ENCODE measurements at regions not wholly inside any gene's neighbourhood (a gene's known extent, or its start where the extent isn't known, plus 50 kb on each side); places are given as distances from the start of the nearest gene placed in this dataset.
"Not testable (repeated sequence)": the region's sequence is repeated elsewhere in the genome, so short reads cannot be mapped to it uniquely, and the experiment has no call there.

DNA sequence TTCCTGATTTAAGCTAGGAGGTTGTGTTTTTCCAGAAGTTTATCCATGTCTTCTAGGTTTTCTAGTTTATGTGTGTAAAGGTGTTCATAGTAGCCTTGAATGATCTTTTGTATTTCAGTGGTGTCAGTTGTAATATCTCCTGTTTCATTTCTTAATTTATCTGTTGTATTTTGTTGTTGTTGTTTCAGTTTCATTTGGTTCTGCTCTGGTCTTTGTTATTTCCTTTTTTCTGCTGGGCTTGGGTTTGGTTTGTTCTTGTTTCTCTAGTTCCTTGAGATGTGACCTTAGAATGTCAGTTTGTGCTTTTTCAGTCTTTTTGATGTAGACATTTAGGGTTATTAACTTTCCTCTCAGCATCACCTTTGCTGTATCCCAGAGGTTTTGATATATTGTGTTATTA is 62.8 kb downstream of the SCP2D1 start:
- H3K4me1 Mint-ChIP-seq (ENCODE audit: low read depth); H3K36me3 Mint-ChIP-seq (ENCODE audit: low read depth); H3K27ac Mint-ChIP-seq; H3K4me3 Mint-ChIP-seq: not testable (repeated sequence)
- Mint-ChIP-seq H3K9me3 (peaks cover 11% of the 10 kb centered on the region), H3K27me3 (peaks cover 18% of the 10 kb centered on the region)

DNA sequence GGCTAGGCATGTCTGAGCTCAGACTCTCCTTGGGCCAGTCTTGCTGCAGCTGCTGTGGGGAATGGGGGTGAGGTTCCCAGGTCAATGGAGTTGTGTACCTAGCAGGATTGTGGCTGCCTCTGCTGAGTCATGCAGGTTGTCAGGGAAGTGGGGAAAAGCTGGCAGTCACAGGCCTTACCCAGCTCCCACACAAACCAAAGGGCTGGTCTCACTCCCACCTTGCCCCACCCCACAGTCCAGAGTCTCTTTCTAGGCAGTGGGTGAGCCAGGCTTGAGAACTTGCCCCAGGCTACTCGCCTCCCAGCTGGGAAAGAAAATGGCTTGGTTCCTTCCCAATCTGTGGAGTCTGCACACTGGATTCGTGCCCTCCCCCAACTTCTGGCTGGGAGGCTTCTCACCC is 65.7 kb downstream of the SCP2D1 start:
- peaks cover 8% of the 10 kb centered on the region for H3K27me3 Mint-ChIP-seq

DNA sequence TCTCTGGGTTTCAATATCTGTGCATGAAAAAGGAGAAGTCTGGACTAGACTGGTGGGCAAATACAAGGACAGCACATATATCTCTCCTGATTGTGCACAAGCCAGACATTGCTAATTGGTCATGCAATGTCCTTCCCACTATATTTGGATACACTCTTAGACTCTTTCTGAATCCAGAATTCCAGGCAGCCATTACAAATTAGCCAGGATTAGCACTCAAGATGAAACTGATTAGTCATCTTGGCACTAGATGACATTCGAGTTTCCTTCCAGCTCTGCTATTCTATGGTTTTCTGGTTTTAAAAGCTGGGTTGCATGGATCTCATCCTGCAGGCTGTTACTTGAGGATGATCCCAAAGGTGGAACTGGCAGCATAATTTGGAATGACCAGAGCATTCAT is 73.2 kb downstream of the SCP2D1 start:
- no peaks in the 10 kb centered on the region for H3K36me3 Mint-ChIP-seq (ENCODE audit: low read depth)
- peaks cover 19% of the 10 kb centered on the region for H3K27me3 Mint-ChIP-seq
- no peaks in the 10 kb centered on the region for H3K9me3 Mint-ChIP-seq
- H3K4me1 Mint-ChIP-seq (ENCODE audit: low read depth) = no peaks in the 10 kb centered on the region
- no peak overlapping the region for H3K27ac Mint-ChIP-seq
- H3K4me3 Mint-ChIP-seq = no peak overlapping the region

More for the DNA sequence above, 65.7 kb downstream of the SCP2D1 start:
- Mint-ChIP-seq H3K9me3 (no peaks in the 10 kb centered on the region), H3K4me1 (ENCODE audit: low read depth) (no peaks in the 10 kb centered on the region), H3K36me3 (ENCODE audit: low read depth) (no peaks in the 10 kb centered on the region), H3K27ac (no peak overlapping the region), H3K4me3 (no peak overlapping the region)

DNA sequence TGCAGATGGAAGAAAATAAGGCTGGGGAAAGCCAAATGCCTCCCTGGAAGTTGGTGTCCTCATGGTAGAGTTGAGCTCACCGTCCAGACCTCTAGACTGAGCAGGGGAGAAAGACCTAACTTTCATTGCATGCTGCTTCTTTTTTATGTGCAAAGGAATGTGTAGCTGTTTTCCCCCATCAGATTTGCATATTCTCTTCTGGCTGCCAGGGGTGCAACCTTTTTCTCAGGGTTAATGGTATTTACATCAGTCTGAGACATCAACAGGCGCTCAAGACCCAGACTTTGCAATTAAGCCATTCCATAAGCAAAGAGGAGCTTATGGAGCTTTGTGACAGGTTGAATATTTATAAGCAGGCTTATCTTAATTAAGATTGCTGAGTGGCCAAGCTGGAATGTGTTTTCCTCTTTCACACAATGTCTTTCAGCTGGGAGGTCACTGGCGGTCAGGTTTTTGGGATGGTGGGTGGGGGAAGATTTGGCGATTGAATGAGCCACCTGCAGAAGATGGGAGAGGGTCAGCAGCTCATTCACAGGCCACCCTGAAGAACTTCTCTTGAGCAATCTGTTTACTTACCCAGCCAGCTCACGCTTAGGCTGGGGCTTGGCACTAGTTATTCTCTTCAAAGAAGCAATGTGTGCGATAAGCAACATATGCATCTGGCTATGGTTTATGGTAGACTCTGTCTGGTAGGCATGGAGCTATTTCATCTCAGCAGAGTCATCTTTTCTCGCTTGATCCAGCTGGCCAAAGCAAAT is 88.6 kb downstream of the SCP2D1 start:
- no peaks in the 10 kb centered on the region for H3K27me3 Mint-ChIP-seq
- H3K9me3 Mint-ChIP-seq = no peaks in the 10 kb centered on the region
- H3K4me3 Mint-ChIP-seq = no peak overlapping the region

DNA sequence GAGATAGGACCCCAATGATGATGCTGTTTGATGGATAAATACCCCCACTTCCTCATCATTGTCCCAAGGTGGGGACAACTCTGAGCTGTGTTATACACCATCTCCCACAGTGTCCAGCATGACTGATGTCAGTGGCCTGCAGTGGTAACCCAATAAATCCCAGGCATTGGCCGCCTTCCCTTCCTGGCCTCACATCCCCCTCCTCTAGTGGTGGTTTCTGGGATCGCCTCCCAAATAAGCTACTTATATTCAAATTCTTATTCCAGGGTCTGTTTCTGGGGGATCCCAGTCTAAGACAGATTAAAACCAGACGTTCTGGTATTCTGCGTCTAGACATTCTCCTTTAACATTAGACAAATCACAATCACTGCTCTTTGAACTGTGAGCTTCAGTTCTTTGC is 90.6 kb downstream of the SCP2D1 start:
- no peaks in the 10 kb centered on the region for H3K36me3 Mint-ChIP-seq (ENCODE audit: low read depth)
- no peaks in the 10 kb centered on the region for H3K4me1 Mint-ChIP-seq (ENCODE audit: low read depth)
- no peak overlapping the region for H3K4me3 Mint-ChIP-seq
- no peak overlapping the region for H3K27ac Mint-ChIP-seq
- no peaks in the 10 kb centered on the region for H3K9me3 Mint-ChIP-seq
- H3K27me3 Mint-ChIP-seq = no peaks in the 10 kb centered on the region

More for the DNA sequence above, 88.6 kb downstream of the SCP2D1 start:
- H3K36me3 Mint-ChIP-seq (ENCODE audit: low read depth) = no peaks in the 10 kb centered on the region
- no peak overlapping the region for H3K27ac Mint-ChIP-seq
- no peaks in the 10 kb centered on the region for H3K4me1 Mint-ChIP-seq (ENCODE audit: low read depth)

DNA sequence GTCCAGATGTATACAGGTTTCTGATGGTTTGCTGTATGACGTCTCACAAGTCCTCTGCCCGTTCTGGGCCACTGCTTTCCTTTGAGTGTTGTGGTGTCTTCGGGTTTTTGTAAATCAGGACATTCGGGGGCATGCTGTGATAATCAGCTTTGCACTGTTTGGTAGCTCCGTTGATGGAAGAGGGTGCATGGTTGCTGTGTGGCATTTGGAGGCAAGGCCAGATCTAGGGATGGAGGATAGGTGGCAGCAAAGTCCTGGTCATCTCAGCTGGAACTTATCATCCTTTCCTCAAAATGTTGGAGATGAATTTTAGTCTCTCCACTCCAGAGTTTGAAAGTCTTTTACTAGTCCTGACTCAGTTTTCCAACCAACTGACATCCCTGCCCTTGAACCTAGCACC is 91.0 kb downstream of the SCP2D1 start:
- Mint-ChIP-seq H3K4me1 (ENCODE audit: low read depth) (no peaks in the 10 kb centered on the region), H3K4me3 (no peak overlapping the region), H3K27ac (no peak overlapping the region), H3K9me3 (no peaks in the 10 kb centered on the region), H3K36me3 (ENCODE audit: low read depth) (no peaks in the 10 kb centered on the region), H3K27me3 (no peaks in the 10 kb centered on the region)

DNA sequence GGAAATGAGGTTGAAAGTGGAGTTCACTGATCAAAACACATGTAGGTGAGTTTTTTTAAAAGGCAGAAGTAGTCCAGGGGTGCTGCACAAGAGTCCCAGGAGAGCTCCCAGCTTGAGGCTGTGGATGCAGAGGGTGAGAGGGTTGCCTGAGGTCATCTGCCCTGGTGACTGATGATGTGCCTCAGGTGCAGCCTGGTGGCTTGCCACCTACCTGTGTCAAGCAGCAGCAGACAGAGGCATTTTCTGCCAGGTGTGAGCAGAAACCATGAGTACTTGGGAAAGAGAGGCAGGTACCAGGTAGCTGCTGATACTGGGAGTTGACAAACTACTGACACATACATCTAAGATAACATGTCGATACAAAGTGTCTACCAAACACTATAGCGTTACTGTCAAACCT is 92.5 kb downstream of the SCP2D1 start:
- Mint-ChIP-seq H3K27me3 (peaks cover 5% of the 10 kb centered on the region), H3K4me3 (no peak overlapping the region), H3K36me3 (ENCODE audit: low read depth) (no peaks in the 10 kb centered on the region), H3K9me3 (no peaks in the 10 kb centered on the region), H3K4me1 (ENCODE audit: low read depth) (no peaks in the 10 kb centered on the region), H3K27ac (no peak overlapping the region)

DNA sequence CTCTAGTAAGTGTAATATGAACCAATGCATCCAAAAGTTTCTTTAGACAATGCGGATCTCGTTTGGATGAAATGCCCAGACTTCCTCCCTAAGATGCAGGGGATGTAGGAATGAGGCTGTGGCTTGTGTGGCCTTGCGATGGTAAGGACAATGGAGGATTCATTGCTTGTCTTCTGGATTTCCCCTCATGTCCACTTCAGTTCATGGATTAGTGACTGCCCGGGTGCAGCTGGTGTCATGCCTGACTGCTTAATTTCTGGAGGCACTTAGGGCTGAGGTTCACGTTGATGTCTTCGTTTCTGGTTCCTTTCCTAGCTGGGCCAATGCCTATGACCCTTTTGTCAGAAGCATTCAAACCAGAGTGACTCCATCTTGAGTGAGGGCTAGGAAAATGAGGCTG is 93.8 kb downstream of the SCP2D1 start:
- Mint-ChIP-seq H3K36me3 (ENCODE audit: low read depth) (no peaks in the 10 kb centered on the region), H3K9me3 (no peaks in the 10 kb centered on the region), H3K4me1 (ENCODE audit: low read depth) (no peaks in the 10 kb centered on the region), H3K4me3 (no peak overlapping the region), H3K27me3 (peaks cover 9% of the 10 kb centered on the region), H3K27ac (no peak overlapping the region)

DNA sequence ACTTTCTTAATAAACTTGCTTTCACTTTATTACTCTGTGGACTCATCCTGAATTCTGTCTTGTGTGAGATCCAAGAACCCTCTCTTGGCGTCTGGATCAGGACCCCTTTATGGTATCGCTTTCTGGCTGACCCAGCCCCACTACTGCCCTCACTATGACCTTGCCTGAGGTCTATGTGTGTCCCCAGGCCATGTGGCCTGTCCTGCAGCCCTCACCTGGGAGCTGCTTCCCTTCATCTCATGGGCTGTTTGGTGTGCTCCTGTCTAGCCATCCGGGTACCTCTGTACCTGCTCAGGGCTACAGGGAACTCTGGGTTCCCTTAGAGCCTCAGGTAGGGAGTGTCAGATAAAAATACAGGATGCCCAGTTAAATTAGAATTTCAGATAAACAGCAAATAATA is 94.5 kb downstream of the SCP2D1 start:
- peaks cover 11% of the 10 kb centered on the region for H3K27me3 Mint-ChIP-seq
- no peaks in the 10 kb centered on the region for H3K4me1 Mint-ChIP-seq (ENCODE audit: low read depth)
- H3K27ac Mint-ChIP-seq = no peak overlapping the region
- H3K4me3 Mint-ChIP-seq = no peak overlapping the region
- no peaks in the 10 kb centered on the region for H3K36me3 Mint-ChIP-seq (ENCODE audit: low read depth)
- no peaks in the 10 kb centered on the region for H3K9me3 Mint-ChIP-seq

DNA sequence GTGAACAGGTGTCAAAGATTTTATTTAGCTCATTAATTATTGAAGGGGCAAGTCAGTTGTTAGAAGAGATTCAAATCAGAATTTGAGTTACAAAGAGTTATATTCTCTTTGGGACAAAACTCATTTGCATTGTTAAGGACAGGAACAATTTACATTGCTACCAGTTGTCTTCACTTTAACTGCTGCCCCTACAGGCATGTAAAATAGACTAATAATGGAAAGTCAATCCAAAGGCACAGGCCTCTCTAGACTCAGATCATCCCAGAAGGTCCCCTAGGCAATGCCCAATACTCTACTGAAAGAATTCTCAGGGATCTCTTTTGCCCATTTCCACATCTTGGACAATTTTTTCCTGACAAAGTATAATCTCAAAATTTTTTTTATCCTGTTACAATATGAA is 95.7 kb downstream of the SCP2D1 start:
- Mint-ChIP-seq H3K4me3 (no peak overlapping the region), H3K27ac (no peak overlapping the region), H3K9me3 (no peaks in the 10 kb centered on the region), H3K27me3 (peaks cover 15% of the 10 kb centered on the region), H3K4me1 (ENCODE audit: low read depth) (no peaks in the 10 kb centered on the region), H3K36me3 (ENCODE audit: low read depth) (no peaks in the 10 kb centered on the region)

DNA sequence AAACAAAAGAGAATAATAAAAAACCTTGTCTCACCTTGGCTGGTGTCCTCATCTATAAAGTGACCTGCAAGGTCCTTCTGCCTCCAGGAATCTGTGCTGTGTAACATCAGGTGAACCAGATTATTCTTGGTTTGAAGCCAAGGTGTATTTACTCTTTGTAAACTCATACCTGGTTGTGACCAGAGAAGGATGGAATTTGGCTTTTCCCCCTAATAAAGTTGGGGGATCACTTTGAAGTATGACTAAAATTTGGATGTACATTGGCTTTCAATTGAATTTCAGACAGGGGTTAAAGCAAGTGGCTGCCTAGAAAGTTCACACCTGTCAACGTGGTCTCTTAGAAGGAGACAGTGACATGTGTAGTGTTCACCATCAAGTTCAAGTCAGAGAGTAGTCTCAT is 100.1 kb downstream of the SCP2D1 start:
- Mint-ChIP-seq H3K4me1 (ENCODE audit: low read depth) (no peaks in the 10 kb centered on the region), H3K4me3 (no peak overlapping the region), H3K27ac (no peak overlapping the region), H3K36me3 (ENCODE audit: low read depth) (no peaks in the 10 kb centered on the region), H3K27me3 (peaks cover 22% of the 10 kb centered on the region), H3K9me3 (no peaks in the 10 kb centered on the region)

DNA sequence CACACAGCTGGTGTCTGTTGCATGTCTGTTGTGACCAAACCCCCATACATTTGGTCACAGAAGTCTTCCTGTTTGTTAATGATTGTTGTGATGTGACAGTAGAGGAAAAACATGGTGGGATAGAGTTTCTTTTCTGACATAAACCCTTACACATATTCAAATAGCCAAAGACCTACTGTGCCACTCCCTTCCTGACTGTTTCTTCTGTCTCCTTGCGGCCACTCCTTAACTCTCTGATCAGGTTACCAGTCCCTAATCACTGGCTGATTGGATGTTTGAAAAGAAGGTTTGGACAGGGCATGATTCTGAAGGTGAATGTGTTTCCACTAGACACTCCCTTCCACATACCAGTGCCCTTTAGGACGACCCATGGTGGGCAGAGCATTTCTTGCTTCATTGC is 101.2 kb downstream of the SCP2D1 start:
- Mint-ChIP-seq H3K4me1 (ENCODE audit: low read depth) (no peaks in the 10 kb centered on the region), H3K27ac (no peak overlapping the region), H3K27me3 (peaks cover 22% of the 10 kb centered on the region), H3K4me3 (no peak overlapping the region), H3K9me3 (no peaks in the 10 kb centered on the region), H3K36me3 (ENCODE audit: low read depth) (no peaks in the 10 kb centered on the region)

DNA sequence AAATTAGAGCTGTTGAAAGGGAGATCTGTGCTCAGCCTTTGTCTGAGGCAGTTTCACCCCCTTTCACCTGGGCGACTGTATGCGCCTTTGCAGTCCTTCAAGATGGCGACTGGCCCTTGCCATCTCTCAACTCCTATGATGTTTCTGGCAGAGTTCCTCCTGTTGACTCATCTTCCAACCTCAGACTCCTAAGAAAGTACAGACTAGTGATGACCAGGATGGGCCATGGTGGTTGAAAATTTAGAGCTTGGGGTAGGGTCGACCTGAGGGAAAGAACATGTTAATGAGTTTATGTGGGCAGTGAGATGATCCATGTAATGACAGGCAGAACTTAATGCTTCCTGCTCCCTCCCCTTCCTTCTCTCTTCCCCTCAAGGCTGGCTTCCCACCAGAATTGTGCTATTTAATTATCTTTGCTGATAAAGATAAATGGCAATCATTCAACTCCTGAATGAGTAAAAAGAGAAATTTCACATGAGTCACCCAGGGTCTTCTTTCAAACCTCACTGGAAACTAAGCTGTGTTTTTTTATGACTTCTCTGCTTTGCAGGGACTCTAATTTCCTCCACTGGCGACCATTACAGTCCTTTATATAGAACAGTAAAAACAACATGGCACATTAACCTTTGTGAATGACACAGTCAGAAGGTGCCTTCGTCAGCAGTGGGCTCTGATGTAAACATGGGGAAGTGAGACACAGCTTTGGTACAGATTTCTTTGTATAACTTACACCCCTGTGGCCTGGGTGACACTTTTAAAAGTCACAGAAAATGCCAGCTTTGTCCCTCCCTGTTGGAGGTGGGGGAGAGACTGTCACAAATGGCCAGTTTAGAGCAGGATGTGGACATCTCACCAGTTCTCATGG is 103.5 kb downstream of the SCP2D1 start:
- Mint-ChIP-seq H3K27me3 (peaks cover 12% of the 10 kb centered on the region), H3K27ac (no peak overlapping the region), H3K4me3 (no peak overlapping the region), H3K36me3 (ENCODE audit: low read depth) (no peaks in the 10 kb centered on the region), H3K9me3 (no peaks in the 10 kb centered on the region), H3K4me1 (ENCODE audit: low read depth) (no peaks in the 10 kb centered on the region)

DNA sequence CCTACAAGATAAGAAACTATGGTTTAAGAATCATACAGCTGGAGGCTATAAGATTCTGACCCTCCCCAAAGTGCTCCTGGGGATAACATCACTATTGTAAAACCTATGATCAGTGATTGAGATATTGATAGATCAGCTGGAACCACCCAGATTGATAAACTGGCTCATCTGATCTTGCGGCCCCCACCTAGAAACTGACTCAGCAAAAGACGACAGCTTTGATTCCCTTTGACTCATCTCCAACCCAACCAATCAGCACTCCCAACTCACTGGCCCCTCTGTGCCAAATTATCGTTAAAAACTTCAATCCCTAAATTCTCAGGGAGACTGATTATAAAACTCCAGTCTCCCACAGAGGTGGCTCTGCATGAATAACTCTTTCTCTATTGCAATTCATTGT is 106.4 kb downstream of the SCP2D1 start:
- H3K9me3 Mint-ChIP-seq = peaks cover 3% of the 10 kb centered on the region
- no peak overlapping the region for H3K27ac Mint-ChIP-seq
- H3K4me1 Mint-ChIP-seq (ENCODE audit: low read depth) = no peaks in the 10 kb centered on the region
- H3K36me3 Mint-ChIP-seq (ENCODE audit: low read depth) = no peaks in the 10 kb centered on the region
- peaks cover 3% of the 10 kb centered on the region for H3K27me3 Mint-ChIP-seq
- H3K4me3 Mint-ChIP-seq = no peak overlapping the region

DNA sequence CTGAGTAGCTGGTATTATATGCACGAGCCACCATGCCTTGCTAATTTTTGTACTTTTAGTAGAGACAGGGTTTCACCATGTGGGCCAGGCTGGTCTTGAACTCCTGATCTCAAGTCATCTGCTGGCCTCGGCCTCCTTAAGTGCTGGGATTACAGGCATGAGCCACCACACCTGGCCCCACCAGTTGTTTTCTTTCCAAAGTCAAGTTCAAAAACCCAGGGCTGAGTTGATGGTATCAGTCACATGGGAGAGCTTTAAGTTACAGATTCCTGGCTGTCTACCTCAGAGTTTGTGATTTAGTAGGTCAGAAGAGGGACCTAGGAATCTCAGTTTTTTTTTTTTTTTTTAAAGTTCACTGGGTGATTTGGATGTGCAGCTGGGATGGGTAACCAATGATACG is 107.7 kb downstream of the SCP2D1 start:
- Mint-ChIP-seq H3K4me3 (no peak overlapping the region), H3K9me3 (peaks cover 3% of the 10 kb centered on the region), H3K27ac (no peak overlapping the region)

More for the DNA sequence above, 107.7 kb downstream of the SCP2D1 start:
- H3K27me3 Mint-ChIP-seq = peaks cover 8% of the 10 kb centered on the region
- H3K4me1 Mint-ChIP-seq (ENCODE audit: low read depth) = no peaks in the 10 kb centered on the region
- no peaks in the 10 kb centered on the region for H3K36me3 Mint-ChIP-seq (ENCODE audit: low read depth)
